ENCODE measurements at regions not wholly inside any gene's neighbourhood (a gene's known extent, or its start where the extent isn't known, plus 50 kb on each side); places are given as distances from the start of the nearest gene placed in this dataset.

- TF ChIP-seq CTCF (IDR thresholded peaks at IDR 0.05) (no peak), POLR2AphosphoS5 (IDR thresholded peaks at IDR 0.05) (no peak)
Measured at GRCh38 chr22:33991620-33992019, 71.3 kb upstream of the LARGE1 start.

Measured in upper lobe of left lung (tissue), 4 donors.